Mucosa of stomach (tissue), 1 donor: ENCODE measurements at regions not wholly inside any gene's neighbourhood (a gene's known extent, or its start where the extent isn't known, plus 50 kb on each side); places are given as distances from the start of the nearest gene placed in this dataset.
A peak's percentile ranks its signal among the peaks of the same experiment; 100 is the strongest.
"Not testable (repeated sequence)": the region's sequence is repeated elsewhere in the genome, so short reads cannot be mapped to it uniquely, and the experiment has no call there.

Experiments used
- H3K27me3 ChIP-seq: one replicate; pipeline ENCODE4 v1.7.0; 2013; ENCODE audit warnings: mild to moderate bottlenecking, low read length; ENCODE audit not compliant: control insufficient read depth, insufficient read depth
- H3K36me3 ChIP-seq: one replicate; pipeline ENCODE4 v1.7.0; 2013; ENCODE audit warnings: low read length; ENCODE audit not compliant: control insufficient read depth, insufficient read depth
- H3K4me1 ChIP-seq: one replicate; pipeline ENCODE4 v1.7.0; 2013; ENCODE audit warnings: mild to moderate bottlenecking, low read length; ENCODE audit not compliant: control insufficient read depth, insufficient read depth
- H3K4me3 ChIP-seq: one replicate; pipeline ENCODE4 v1.7.0; 2013; ENCODE audit warnings: low read length
- H3K9ac ChIP-seq: one replicate; pipeline ENCODE4 v1.7.0; 2013; ENCODE audit warnings: mild to moderate bottlenecking, low read length, moderate library complexity
- H3K9me3 ChIP-seq: one replicate; pipeline ENCODE4 v1.7.0; 2013; ENCODE audit warnings: mild to moderate bottlenecking, low read length, moderate library complexity; ENCODE audit not compliant: control insufficient read depth
- donor health status: Pancreatic carcinoma.

GRCh38 chr20:25953876-25954275 is 257.2 kb upstream of the ZNF337 start:
- not testable (repeated sequence) for H3K9ac ChIP-seq, H3K9me3 ChIP-seq, H3K27me3 ChIP-seq, H3K36me3 ChIP-seq, H3K4me1 ChIP-seq, H3K4me3 ChIP-seq

DNA sequence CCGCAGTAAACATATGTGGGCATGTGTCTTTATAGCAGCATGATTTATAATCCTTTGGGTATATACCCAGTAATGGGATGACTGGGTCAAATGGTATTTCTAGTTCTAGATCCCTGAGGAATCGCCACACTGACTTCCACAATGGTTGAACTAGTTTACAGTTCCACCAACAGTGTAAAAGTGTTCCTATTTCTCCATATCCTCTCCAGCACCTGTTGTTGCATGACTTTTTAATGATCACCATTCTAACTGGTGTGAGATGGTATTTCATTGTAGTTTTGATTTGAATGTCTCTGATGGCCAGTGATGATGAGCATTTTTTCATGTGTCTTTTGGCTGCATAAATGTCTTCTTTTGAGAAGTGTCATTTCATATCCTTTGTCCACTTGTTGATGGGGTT is 238.6 kb upstream of the ZNF337 start:
- not testable (repeated sequence) for H3K9ac ChIP-seq, H3K9me3 ChIP-seq, H3K27me3 ChIP-seq, H3K4me3 ChIP-seq, H3K36me3 ChIP-seq, H3K4me1 ChIP-seq

DNA sequence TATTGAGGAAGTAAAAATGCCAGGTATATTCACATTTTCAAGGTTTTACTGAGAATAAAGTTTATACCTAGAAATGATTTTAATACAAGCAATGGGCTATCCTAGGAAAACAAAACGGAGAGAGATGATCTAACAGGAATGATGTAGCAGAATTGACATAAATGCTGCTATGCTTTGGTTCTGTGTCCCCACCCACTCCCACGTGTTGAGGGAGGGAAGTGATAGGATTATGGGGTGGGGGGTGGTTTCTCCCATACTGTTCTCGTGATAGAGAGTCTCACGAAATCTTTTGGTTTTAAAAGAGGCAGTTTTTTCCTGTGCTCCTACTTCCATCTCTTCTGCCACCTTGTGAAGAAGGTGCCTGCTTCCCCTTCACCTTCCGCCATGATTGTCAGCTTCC is 236.2 kb upstream of the ZNF337 start:
- not testable (repeated sequence) for H3K27me3 ChIP-seq, H3K36me3 ChIP-seq, H3K4me1 ChIP-seq, H3K9me3 ChIP-seq, H3K4me3 ChIP-seq, H3K9ac ChIP-seq

DNA sequence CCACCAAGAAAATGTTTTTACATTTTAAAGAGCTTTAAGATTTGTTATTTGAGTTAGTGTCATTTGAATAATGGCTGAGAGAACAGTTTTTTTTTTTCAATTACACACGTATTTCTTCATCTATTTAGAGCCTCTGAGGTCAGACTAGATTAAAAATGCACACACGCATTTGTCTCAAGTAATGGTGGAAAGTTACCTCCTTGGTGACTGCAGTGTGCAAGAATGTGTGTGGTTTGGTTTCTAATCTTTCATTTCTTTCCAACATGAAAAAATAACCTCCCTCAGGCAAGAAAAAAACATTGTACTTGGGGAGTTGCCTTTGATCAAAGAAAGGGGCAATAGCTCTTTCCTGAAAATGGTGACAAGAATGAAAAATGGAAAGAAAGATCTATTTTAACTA is 235.5 kb upstream of the ZNF337 start:
- not testable (repeated sequence) for H3K36me3 ChIP-seq, H3K27me3 ChIP-seq, H3K4me1 ChIP-seq, H3K9me3 ChIP-seq, H3K4me3 ChIP-seq, H3K9ac ChIP-seq

DNA sequence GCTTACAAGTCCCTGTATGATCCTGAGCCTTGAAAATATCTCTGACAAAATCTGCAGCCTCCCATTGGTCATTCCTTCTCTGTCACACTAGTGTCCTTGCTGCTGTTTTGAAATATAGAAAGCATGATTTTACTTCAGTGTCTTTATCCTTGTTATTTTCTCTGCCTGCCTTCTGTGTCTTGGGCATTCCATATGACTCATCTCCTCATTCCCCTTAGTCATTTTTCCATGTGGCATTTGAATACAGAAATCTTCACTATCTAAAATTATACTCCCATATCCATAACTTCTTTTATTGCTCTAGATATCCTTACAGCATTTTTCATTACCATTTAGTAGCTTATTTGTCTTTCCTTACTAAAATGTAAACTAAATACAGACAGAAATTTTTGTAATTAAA is 205.7 kb upstream of the ZNF337 start:
- not testable (repeated sequence) for H3K9me3 ChIP-seq, H3K36me3 ChIP-seq

DNA sequence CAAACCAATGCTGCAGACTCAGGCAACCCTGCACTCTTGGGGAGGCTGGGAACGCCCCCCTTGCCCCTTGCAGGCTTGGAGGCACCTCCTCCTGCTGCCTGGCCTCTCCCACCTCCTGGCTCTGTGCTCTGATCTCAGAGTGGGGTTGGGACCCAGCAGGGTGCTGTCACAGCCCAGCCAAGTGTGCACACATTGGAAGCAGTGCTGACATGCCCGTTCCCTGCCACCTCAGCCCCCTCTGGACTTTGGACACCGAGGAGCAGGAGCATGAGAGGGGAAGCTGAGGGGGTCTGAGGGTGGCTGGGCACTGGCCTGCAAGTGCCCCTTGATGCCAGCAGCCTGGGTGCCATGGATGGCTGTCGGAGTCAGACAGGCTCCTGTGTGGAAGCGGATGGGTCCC is 202.0 kb upstream of the ZNF337 start:
- H3K36me3 ChIP-seq, H3K27me3 ChIP-seq, H3K9me3 ChIP-seq, H3K4me1 ChIP-seq, H3K9ac ChIP-seq, H3K4me3 ChIP-seq: not testable (repeated sequence)

More for the DNA sequence above, 205.7 kb upstream of the ZNF337 start:
- H3K4me1 ChIP-seq, H3K4me3 ChIP-seq, H3K27me3 ChIP-seq, H3K9ac ChIP-seq: not testable (repeated sequence)

DNA sequence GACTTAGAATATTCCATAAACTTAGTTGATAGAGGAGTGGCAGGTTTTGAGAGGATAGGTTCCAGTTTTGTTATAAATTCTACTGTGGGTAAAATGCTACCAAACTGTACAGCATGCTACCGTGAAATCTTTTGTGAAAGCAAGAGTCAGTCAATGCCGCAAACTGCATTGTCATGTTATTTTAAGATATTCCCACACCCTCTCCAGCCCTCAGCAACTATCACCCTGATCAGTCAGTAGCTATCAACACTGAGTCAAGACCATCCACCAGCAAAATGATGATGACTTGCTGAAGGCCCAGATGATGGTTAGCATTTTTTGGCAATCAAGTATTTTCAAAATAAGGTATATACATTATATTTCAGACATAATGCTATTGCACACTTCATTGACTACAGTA is 182.4 kb upstream of the ZNF337 start:
- not testable (repeated sequence) for H3K4me1 ChIP-seq, H3K4me3 ChIP-seq, H3K36me3 ChIP-seq, H3K27me3 ChIP-seq, H3K9ac ChIP-seq, H3K9me3 ChIP-seq

- Histone ChIP-seq H3K27me3 (peaks cover 49% of the 10 kb centered on the region), H3K9ac (peak overlapping the region; percentile 50), H3K4me3 (peak overlapping the region; percentile 43)
- not testable (repeated sequence) for H3K4me1 ChIP-seq, H3K9me3 ChIP-seq, H3K36me3 ChIP-seq
Measured at GRCh38 chr20:25868650-25868979, 172.0 kb upstream of the ZNF337 start.

- Histone ChIP-seq H3K27me3 (peaks cover 54% of the 10 kb centered on the region), H3K4me3 (peak overlapping the region; percentile 43), H3K9me3 (no peaks in the 10 kb centered on the region), H3K36me3 (no peaks in the 10 kb centered on the region), H3K9ac (peak overlapping the region; percentile 50), H3K4me1 (peaks cover 6% of the 10 kb centered on the region)
Measured at GRCh38 chr20:25867776-25868649, 171.4 kb upstream of the ZNF337 start.

GRCh38 chr20:25867015-25867775 is 170.5 kb upstream of the ZNF337 start:
- H3K4me1 ChIP-seq, result peaks cover 13% of the 10 kb centered on the region
- H3K36me3 ChIP-seq, H3K9me3 ChIP-seq, H3K9ac ChIP-seq, H3K4me3 ChIP-seq: not testable (repeated sequence)
- peaks cover 62% of the 10 kb centered on the region for H3K27me3 ChIP-seq

DNA sequence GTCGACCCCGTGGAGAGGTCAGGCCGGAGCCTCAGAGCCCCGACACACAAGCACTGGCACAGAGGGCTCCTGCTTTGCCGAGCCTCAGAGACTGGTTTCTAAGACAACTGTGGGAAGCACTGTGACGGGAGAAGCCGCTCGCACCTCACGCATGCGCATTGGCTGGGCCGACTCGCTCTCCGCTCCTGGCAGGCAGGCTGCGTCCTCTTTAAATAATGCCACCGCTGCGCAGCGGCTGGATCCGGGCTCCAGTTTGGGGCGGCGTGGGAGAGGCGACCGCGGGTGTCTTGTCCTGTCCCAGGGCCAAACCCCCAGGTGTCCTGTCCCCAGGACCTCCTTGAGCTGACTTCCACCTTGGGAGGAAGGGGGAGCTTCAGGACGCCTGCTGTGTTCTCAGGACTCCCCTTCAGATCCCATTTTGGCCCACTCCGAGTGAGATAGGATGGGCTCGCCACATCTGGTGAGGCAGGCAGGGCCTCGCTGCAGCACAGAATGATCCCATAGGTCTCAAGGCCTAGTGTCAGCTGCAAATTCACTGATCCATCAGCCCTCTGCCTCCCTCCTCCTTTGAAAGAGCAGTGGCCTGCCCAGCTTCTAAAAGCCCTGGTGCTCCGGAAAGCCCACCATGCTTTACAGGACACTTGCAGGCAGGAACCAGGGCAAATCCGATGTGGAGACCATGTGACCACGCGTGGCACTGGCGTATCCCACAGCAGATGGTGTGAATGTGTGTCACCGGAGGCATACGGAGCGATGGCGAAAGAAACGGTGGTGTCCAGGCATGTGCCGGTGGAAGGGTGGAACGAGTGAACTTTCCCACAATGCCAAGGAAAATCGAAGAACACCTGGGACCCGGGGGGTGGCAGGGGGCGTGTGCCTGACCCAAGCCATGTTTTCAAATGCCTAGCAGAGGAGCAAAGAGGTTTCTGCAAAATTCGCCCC is 169.3 kb upstream of the ZNF337 start:
- H3K27me3 ChIP-seq, result peaks cover 67% of the 10 kb centered on the region
- H3K4me1 ChIP-seq, result peaks cover 21% of the 10 kb centered on the region
- H3K9ac ChIP-seq, result no peak overlapping the region

More for the DNA sequence above, 169.3 kb upstream of the ZNF337 start:
- no peaks in the 10 kb centered on the region for H3K36me3 ChIP-seq
- no peak overlapping the region for H3K4me3 ChIP-seq
- H3K9me3 ChIP-seq, result no peaks in the 10 kb centered on the region
